ENCODE measurements at regions not wholly inside any gene's neighbourhood (a gene's known extent, or its start where the extent isn't known, plus 50 kb on each side); places are given as distances from the start of the nearest gene placed in this dataset.

DNA sequence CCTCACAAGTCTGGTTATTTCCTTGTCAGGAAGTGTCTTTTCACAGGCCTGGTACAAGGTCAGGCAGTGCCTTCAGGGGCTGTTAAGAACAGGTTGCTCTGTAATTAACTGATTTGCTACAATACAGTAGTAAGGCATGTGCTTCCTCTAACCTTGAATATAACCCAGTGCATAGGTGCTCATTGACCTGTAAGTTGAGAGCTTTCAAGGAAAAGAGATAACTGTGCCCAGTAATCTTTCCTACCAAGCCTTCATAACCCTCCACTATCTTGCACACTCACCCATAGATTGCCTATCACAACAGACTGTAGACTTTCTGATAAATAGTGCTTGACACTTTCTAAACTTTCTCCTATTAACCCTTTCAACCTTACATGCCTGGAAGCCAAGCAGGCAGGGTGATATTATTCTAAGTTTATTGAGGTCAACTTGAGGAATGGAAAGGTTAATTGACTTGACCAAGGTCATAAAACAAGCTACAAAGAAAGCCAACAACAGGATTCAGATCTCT, 148.1 kb downstream of the PPARGC1A start:
- DNase-seq (ENCODE audit: low read depth in 2 of 2): no peak

DNA sequence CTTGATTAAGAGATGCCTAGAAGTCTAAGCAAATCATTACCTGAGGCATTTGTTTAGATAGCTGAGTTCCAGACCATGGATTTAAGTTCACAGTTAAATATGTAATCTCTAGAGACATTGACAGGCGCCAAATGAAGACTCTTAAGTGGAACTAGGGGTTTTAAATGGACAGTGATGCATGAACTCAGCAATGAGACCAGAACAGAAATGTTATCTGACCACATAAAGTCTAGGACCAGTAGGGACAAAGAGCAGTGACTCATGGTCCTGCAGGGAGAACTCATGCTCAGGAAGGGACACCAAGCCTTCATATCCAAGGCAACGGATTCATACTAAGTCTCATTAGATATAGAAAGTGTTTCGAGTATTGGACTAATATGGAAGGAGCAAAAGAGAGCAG, 152.3 kb downstream of the PPARGC1A start:
- no peak for DNase-seq (ENCODE audit: low read depth in 2 of 2)

DNA sequence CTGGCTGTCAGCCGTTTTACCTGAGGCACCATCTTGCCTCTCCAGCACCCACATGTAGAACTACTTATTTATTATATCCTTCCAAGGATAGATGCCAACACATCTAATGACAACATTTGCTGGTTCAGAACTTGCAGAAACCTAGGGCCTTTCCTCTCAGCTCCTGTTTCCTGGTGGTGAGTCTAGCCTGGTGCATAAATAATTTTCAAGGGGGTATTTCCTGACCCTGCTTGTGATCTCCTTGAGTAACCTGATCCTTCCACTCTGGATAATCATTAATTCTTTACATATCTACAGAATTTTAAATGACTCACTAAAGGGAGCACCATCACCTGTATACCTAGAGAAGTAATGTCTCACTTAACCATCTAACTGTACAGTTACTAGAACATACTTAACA, 153.4 kb downstream of the PPARGC1A start:
- DNase-seq (ENCODE audit: low read depth in 2 of 2): no peak

DNA sequence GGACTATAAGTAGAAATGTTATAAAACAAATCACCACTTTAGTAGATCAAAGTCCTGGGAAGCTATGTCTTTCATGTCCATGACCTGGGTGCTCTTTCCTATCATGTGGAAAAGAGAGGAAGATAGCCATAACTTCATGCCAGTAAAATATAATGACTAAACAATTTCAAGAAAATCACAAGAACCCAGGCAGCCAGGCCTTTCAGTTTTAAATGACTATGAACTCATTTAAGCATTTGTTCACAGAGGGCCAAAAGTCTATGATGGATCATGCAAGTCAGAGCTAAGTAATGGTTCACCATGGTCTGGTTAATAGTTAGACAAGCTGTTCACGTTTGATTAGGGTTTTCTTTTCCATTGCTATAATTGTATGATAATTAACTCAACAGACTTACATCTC, 155.8 kb downstream of the PPARGC1A start:
- no peak for DNase-seq (ENCODE audit: low read depth in 2 of 2)

DNA sequence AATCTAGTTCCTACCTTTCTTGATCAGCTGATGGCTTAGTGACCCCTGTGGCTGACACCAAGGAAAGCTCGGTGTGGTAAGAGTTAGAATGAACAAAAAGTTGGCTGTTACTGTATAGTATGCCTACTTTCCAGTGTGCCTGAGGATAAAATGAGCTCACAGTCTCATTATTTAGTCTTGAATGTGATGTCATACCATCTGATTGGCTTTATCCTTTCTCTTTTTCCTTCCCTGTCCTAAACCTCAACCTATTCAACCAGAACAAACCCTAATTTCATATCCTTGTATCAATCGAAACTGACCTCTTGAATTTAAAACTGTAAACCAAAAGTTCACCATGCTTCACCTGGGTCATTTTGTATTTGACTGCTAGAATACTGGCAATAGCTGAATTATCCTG, 156.4 kb downstream of the PPARGC1A start:
- no peak for DNase-seq (ENCODE audit: low read depth in 2 of 2)

DNA sequence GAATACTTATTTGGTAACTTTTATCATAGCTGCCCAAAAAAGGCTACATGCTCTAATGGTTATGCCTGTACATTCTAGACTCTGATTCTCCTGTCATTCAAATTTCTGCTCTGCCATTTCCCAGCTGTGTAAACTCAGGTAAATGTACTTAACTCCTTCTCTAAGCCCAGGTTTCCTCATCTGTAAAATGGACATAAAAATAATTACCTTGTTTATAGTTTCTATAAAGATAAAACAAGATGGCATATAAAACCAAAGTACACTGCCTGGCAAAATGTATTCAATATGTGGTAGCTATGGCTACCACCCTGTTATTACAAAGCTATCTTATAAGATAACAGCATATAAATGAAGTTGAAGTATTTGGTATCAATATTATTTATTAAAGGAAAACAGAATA, 158.8 kb downstream of the PPARGC1A start:
- no peak for DNase-seq (ENCODE audit: low read depth in 2 of 2)

DNA sequence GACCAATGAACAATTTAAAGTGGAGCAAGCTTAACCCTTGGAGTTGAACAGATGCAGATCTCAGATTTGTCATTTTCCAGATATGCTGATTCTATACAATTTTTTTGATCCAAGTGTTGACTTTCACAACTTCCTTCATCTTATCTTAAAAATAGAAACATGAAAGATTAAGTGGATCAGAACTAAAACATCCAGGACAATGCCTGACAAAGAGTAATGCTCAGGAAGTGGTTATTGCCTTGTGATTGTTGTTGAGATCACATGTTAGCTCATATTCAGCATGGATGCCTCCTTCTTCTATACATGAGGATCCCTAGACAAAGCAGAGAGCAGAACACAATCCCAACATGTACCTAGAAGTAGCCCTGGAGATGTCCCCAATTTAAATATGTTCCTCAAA, 160.9 kb downstream of the PPARGC1A start:
- DNase-seq (ENCODE audit: low read depth in 2 of 2): no peak

DNA sequence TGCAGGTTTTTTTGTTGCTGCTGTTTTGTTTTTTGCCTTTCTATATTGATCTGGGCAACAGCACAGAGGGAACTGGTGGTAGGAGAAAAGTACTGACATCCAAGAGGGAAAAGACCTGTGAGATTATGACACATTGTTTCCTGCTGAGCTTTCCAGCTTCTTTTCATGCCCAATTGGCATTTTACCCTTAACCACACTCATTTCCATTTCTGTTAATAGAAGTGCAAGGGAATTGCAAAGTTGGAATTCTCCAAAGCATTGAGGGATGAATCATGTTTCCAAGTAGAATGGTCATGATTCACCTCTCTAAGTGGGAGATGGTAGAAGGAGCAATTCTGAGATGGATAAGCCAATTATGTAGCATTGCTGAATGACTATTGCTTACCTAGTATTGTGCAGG, 161.5 kb downstream of the PPARGC1A start:
- no peak for DNase-seq (ENCODE audit: low read depth in 2 of 2)

DNA sequence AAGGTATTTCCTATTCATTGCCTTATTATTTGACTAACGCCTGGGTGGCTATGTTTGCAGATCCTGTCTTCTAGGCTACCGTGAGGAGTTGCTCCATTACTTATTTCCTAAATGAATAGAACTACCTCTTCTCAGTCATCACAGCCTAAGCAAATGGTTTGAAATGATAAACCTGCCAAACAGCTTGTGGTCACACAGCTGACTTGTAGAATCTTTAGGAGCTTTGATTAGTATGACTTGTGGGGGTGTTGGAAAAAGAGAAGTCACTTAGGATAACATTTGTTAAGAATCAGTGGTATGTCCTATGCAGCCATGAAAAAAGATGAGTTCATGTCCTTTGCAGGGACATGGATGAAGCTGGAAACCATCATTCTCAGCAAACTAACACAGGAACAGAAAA, 169.3 kb downstream of the PPARGC1A start:
- no peak for DNase-seq (ENCODE audit: low read depth in 2 of 2)

DNA sequence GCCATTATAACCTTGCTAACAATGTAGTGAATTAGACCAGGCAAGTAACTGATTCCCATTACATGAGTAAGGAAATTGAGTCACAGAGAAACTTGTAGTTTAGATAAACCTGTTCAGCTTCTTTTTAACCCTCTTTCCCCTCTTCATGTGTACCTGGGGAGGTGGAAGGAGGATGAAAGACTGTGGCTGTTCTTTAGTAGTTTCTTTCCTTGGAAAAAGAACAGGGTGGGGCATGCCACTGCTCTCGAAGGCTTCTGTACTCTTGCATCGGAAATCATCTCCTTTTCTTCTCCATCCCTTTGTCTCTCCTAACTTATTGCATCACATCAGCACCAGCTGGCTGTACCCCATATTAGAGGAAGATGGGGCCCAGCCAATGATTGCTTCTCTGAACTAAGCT, 171.4 kb downstream of the PPARGC1A start:
- DNase-seq (ENCODE audit: low read depth in 2 of 2): no peak

DNA sequence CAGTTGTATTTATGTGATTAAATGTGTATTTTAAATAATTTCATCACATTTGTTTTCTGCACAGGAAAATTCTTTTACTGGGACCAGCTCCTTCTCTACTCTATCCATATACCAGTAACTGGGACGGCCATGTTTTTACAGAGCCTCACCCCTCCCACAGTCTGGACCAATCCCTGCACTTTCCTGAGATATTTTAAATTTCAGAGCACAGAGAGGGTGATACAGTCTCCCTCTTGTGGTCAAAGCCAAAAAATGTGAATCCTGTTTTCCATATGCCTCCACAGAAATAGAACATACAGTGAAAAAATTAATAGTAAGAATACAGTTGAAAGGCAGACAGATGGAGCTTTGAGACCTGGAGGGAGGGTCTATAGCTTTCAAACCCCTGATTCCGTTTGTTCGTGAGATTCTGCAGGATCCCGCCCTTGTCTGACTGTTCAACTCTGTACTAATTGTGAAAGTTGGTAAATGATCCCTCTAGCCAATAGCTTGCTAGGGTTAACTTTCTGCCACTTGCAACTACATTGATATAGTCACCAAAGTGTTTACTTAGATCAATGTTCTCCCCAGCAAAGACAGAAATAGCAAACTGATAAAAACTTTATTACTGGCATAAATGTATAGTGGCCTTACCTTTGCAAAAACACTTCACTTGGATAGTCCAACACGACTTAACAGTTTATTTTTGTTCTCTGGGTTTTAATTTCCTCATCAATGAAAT, 172.2 kb downstream of the PPARGC1A start:
- DNase-seq (ENCODE audit: low read depth in 2 of 2): no peak

DNA sequence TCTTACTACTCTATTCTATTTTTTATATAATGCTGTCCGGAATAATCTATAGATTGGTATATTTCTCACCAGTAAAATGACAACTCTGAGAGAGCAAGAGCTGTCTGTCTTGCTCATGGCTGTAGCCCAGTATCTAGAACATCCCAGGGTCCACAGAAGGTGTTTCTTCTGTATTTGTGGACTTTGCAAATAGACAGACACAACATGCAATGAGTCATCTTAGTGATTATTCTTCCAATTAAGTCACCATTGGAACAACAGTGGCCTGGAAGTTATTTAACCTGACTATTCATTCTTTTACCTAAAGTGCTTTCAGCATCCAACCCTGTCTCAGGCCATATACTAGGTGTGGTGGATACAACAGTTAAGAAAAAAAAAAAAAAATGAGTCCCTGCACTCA, 179.5 kb downstream of the PPARGC1A start:
- no peak for DNase-seq (ENCODE audit: low read depth in 2 of 2)

DNA sequence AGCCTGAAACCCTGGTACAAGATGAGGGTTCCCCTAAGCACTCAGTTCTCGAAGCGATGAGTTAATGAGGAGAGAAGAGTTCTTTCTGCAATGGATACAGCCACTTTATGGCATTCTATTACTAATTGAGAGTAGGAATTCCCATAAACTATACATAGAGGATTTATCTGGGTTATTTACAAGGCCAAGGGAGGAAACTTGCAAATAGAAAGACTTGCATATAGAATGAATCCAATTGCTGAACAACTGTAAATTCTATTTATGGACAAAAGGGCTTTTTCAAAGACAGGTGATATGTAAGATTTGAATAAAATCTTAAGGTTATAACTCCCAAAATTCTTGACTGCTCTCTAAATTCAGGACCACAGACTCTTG, 182.2 kb downstream of the PPARGC1A start:
- no peak for DNase-seq (ENCODE audit: low read depth in 2 of 2)

DNA sequence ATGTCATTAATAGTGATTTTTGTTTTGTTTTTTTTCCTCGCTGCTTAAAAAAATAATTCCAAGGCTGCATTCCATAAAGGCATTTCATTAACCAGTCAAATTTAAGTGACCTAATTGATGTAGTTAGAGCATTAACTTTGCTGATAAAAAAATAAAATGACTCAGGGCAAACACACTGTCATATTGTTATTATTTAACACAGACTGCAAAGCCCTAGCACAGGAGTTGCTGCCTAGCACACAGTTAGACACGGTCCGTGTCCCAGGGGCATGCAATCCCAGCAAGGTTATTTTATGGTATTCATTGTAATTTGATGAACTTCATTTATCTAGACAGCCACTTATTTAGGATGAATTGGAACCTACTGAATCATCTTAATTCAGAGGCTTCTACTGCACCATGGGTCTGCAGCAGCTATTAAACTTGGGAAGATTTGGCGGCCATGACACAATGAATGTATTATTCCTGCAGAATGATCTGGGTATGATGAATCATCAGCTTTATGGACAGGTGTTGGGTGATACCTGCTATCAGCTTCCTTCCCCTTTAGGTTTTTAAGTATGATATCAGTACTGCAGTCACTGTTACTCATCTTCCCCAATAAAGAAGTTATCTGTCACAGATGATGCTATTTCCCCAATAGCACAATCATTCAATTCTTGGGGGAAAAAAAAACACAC, 182.7 kb downstream of the PPARGC1A start:
- DNase-seq (ENCODE audit: low read depth in 2 of 2): no peak

DNA sequence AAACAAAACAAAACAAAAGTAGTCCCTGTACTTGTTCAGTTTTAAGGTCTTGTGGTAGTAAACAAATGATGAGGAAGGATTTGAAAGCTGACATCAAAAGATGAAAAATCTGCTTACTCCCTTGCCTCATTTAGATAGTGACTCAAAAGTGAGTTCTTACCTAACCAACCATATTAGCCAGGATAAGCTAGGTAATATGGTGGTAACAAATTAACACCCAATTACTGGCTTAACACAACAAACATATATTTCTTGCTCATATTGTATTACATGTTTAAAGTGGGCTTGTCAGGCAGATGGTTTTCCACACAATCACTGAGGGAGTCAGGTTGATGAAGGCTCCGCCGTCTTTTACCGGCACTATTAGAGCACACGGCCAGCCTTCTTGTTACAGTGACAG, 189.7 kb downstream of the PPARGC1A start:
- no peak for DNase-seq (ENCODE audit: low read depth in 2 of 2)

DNA sequence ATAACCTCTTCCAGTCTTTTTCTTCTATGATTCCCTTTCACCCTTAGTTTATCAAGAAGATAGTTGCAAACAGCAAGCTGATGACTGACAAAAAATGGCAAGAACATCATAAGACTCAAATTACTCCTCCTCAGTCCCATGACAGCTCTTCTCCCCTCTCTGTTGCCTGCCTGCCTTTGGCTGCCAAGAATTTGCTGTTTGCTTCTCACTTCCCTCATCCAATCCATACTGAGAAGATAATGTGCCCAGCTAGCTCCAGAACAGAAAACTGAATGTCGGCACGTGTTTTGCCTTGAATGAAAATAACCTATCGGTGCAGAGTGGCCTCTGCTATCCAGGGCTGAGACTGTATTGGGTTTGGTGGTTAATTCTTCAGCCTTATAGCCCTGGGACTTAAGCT, 192.1 kb downstream of the PPARGC1A start:
- no peak for DNase-seq (ENCODE audit: low read depth in 2 of 2)

DNA sequence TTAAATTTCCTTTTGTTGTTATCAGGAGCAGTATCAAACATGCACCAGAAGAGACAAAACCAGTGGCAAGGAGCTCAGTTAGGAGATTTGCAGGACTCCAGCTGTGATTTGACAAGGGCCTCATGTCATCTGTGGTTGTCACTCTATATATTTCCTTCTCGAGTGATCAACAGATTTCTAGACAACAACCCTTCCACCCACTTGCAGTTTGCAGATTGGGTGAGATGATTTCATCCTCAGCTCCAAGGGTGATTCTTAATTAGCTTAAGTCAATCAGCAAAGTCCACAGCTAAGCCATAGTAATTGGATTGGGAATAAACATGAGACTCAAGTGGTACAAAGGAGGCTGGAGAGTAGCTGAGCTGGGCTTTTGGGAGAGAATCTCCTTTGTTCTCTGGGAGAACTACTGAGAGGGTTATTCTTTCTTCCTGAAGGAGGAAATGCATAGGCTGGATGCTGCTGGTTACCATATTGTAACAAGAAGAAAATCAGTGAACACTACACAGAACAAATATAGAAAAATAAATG, 192.8 kb downstream of the PPARGC1A start:
- no peak for DNase-seq (ENCODE audit: low read depth in 2 of 2)

DNA sequence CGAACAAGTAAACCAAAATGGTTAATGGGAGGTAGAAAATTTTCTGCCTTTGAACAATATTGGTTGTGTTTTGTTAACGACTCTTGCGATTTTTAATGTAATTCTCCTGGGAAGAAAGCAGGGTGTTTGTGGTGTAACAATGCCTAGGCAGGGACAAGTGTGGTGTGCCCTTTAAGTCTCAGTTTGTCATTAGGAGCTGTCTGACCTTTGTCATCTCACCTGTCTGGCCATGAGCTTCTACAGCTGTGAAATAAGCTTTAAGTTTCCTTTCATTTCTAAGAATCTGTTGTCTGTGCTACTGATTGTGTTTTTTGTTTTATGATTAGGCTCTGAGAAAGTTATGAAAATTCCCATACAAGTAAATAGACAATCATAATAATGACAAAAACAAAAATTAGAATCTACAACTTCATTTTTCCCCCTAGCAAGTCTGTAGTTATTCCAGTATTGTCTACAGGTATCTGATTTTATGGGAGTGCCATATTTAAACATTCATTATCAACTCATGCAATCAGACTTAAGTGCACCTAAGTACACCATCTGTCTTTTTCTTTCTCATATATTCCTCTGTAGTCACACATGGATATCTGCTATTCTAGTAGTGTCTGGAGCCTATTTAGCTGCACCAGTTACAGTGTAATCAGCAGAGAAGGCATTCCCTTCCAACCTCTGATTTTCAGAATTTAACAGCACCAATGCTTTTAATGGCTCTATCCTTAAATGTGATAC, 203.5 kb downstream of the PPARGC1A start:
- DNase-seq (ENCODE audit: low read depth in 2 of 2): no peak

DNA sequence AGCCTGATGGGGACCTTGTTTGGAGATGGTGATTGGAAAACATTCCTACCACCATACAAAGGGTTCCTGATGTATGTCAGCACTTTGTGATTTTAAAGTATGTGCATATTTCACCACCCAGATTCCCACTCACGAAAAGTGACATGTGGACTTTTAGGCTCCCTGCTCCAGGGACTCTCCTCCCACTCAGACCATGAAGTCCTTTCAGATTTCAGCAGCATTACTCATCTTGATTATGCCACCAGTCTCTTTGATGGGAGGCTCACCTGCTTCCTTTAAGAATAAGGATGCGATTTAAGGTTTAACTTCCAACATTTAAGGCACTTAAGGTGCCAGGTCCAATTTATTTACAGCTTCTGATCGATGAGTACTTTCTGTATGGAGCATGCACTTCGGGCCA, 204.4 kb downstream of the PPARGC1A start:
- DNase-seq (ENCODE audit: low read depth in 2 of 2): no peak

DNA sequence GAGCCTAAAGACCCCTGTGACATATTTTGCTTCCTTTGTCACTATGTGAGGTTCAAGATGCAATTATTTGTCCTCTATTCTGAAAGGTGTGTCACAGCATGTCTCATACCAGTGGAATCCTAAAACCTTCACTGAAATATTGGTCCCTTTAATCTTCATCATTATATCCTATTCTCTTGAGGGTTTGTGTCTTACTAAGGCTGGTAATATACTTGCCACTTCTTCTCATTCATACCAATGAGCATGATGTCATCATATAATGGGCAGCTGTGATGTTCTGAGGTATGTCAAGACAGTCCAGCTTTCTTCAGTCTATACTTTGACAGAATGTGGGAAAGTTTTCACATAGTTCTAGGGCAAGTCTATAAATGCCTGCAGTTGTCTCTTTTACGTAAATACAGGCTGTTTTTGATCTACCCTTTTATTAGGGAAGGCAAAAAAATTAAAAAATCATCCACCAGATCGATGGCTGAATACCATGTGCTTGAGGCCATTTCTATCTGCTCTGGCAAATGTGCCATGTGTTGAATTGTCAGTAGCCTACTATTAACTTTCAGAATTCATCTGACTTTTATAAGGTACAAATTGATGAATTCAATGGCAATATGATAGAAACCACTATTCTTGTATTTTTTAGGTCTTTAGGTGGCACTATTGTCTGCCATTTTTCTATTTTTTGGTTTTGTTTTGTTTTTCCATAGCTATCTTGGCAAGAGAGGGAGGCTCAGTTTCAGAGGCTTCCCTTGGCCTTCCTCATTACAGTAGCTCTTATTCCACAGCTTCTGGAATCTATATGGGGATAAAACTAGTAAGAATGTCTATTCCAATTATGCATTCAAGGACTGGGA, 209.0 kb downstream of the PPARGC1A start:
- no peak for DNase-seq (ENCODE audit: low read depth in 2 of 2)

DNA sequence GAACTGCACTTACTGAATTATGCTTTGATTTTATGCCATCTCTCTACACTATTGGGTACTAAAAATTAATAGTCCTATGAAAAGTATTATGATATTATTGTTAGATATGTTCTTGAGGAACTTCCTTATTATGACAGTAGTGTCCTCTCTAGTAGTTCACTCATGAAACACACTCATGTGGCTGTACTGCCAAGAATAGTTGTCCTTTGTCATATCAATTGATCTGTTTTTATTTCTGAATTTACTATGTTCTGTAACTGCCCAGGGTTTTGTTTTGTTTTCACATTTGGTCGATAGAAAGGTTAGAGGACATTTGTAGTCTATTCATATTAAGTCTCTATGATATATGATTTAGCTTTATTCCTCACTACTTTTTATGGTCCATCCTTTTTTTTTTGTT, 215.2 kb downstream of the PPARGC1A start:
- no peak for DNase-seq (ENCODE audit: low read depth in 2 of 2)

DNA sequence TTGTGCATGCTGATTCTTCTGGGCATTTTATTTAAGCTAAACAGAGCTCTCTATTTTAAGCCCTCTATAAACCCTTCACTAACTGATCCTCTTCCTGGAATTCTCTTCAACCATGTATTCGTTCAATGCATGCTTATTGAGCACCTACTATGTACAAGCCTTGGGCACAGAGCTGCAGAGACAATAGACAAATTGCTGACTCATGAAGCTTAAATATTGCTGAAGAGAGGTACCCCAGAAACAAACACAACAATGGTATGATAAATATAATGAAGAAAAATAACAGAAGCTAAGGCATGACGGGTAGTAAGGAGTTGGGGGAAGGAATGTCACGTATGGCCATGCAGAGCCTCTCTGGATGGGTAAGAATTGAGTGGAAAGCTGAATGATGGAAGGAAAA, 222.2 kb downstream of the PPARGC1A start:
- no peak for DNase-seq (ENCODE audit: low read depth in 2 of 2)

Data from activated CD4-positive, alpha-beta T cell treated with anti-CD3 and anti-CD28 coated beads for 24 hours (primary cell).